Kidney (tissue), 13 donors: ENCODE measurements at regions not wholly inside any gene's neighbourhood (a gene's known extent, or its start where the extent isn't known, plus 50 kb on each side); places are given as distances from the start of the nearest gene placed in this dataset.
A peak's percentile ranks its signal among the peaks of the same experiment; 100 is the strongest.

ENCODE experiments used
- DNase-seq, 5 donors: peaks; one replicate each; pipeline ENCODE4 v3.0.0-alpha.2; 2013 to 2020
- FAIRE-seq: peaks from 2 replicates; lab custom pipeline; 2012; peaks lifted over from hg19 to GRCh38; lab: Jason Lieb, UNC
- H3K27ac ChIP-seq, 2 donors: one replicate each; pipeline ENCODE4 v1.7.0; 2013; ENCODE audit warnings: low read depth in 2 of 2, low read length in 2 of 2, inconsistent platforms in 1 of 2
- H3K27me3 ChIP-seq: one replicate; pipeline ENCODE4 v1.7.1; 2013; ENCODE audit warnings: low read length, inconsistent platforms; ENCODE audit not compliant: control insufficient read depth, insufficient read depth
- H3K36me3 ChIP-seq, 3 donors: one replicate each; pipeline versions ENCODE4 v1.7.0 to v1.7.1; 2013; ENCODE audit warnings: low read length in 3 of 3, control low read depth in 1 of 3, inconsistent platforms in 1 of 3; ENCODE audit not compliant: insufficient read depth in 3 of 3, control insufficient read depth in 2 of 3
- H3K4me1 ChIP-seq, 3 donors: one replicate each; pipeline versions ENCODE4 v1.7.0 to v1.7.1; 2013; ENCODE audit warnings: low read length in 3 of 3, inconsistent platforms in 1 of 3, low read depth in 1 of 3; ENCODE audit not compliant: control insufficient read depth in 2 of 3, insufficient read depth in 2 of 3
- H3K4me3 ChIP-seq, 3 donors: one replicate each; pipeline versions ENCODE4 v1.7.0 to v1.8.1; 2013; ENCODE audit warnings: low read length in 3 of 3, control low read depth in 1 of 3, inconsistent platforms in 1 of 3
- H3K9ac ChIP-seq, 3 donors: one replicate each; pipeline versions ENCODE4 v1.7.0 to v1.7.1; 2013; ENCODE audit warnings: low read length in 3 of 3, control low read depth in 1 of 3, inconsistent platforms in 1 of 3
- H3K9me3 ChIP-seq, 3 donors: one replicate each; pipeline versions ENCODE4 v1.7.0 to v1.7.1; 2013; ENCODE audit warnings: low read length in 3 of 3, control low read depth in 1 of 3, inconsistent platforms in 1 of 3; ENCODE audit not compliant: control insufficient read depth in 2 of 3, insufficient read depth in 1 of 3
- CTCF ChIP-seq: IDR thresholded peaks from 3 replicates; pipeline ENCODE4 v1.5.1; 2012; ENCODE audit warnings: mild to moderate bottlenecking, moderate library complexity, borderline replicate concordance; ENCODE audit not compliant: insufficient read depth; ENCODE audit errors: extremely low read depth
- intact Hi-C: fragments of 100-400 bp; cut with DNase I; formaldehyde crosslinking; loops from one replicate; pipeline ENCODE4 v1.11.1; 2022
- donor health status: control.
- donor health status: control.
- donor health status: control.
- donor health status: control.
- donor health status: control.
- donor health status: DM: yes; HTN: yes; CAD: no.
- donor health status: Normal renal cell carcinoma (clear cell type).

DNA sequence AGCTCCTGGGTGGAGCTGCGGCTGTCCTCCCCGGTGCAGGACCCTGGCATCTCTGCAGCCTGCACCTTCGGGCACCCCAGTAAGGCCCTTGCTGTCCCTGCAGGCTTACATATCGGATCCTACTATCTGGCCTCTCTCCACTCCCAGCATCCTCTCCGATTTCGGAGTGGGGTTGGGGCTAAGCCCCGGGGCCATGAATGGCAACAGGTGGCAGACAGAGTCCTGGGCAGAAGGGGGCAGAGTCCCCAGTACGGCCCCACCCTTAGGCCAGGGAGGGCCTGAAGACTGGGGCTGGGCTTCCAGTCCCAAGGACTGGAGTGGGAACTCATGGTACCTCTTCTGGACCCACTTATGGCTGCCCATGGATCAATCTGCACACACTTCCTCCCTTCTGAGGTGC, 180.4 kb upstream of the MC4R start:
- Histone ChIP-seq H3K36me3 (no peaks in the 10 kb centered on the region), H3K27ac (no peak overlapping the region), H3K4me3 (no peak overlapping the region), H3K4me1 (no peaks in the 10 kb centered on the region), H3K9me3 (no peaks in the 10 kb centered on the region), H3K9ac (no peak overlapping the region), H3K27me3 (no peaks in the 10 kb centered on the region)
- no peak for TF ChIP-seq CTCF
- DNase-seq (peak in 1 of 5 donors; percentile 45), FAIRE-seq (no peak)
- intact Hi-C loops, result no loop called here

- TF ChIP-seq CTCF, result no peak
- FAIRE-seq, result no peak
- intact Hi-C loops, result no loop called here
Observed at GRCh38 chr18:60554967-60555366, 182.4 kb upstream of the MC4R start.

DNA sequence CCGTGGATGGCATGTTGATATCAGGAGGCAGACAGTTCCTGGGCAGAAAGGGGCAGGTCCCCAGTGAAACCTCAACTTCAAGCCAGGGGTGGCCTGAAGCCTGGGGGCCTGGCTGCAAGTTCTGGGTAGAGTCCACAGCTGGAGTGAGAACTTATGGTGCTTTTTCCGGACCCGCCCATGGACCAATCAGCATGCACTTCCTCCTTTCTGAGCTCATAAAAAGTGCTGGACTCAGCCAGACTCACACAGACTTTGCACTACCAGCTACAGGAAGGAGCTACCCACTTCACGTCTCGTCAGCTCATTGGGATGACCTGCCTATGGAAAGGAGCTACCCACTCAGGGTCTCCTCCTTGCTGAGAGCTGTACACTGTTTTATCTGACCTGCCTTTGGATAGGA, 183.1 kb upstream of the MC4R start:
- Histone ChIP-seq H3K27ac (no peak overlapping the region), H3K9ac (no peak overlapping the region), H3K4me1 (no peaks in the 10 kb centered on the region), H3K9me3 (no peaks in the 10 kb centered on the region), H3K4me3 (no peak overlapping the region), H3K36me3 (no peaks in the 10 kb centered on the region), H3K27me3 (no peaks in the 10 kb centered on the region)
- intact Hi-C loops, result no loop called here
- no peak for TF ChIP-seq CTCF
- DNase-seq, result no peak
- no peak for FAIRE-seq

More at GRCh38 chr18:60554967-60555366, 182.4 kb upstream of the MC4R start:
- DNase-seq, result no peak
- H3K27me3 ChIP-seq, result no peaks in the 10 kb centered on the region
- H3K27ac ChIP-seq, result no peak overlapping the region
- no peaks in the 10 kb centered on the region for H3K4me1 ChIP-seq
- no peak overlapping the region for H3K4me3 ChIP-seq
- no peaks in the 10 kb centered on the region for H3K36me3 ChIP-seq
- no peaks in the 10 kb centered on the region for H3K9me3 ChIP-seq
- no peak overlapping the region for H3K9ac ChIP-seq

GRCh38 chr18:60556326-60556725, 183.8 kb upstream of the MC4R start:
- DNase-seq, result peak in 1 of 5 donors; percentile 52
- FAIRE-seq, result no peak
- intact Hi-C loops, result no loop called here
- no peaks in the 10 kb centered on the region for H3K4me1 ChIP-seq
- no peak for TF ChIP-seq CTCF
- no peak overlapping the region for H3K4me3 ChIP-seq
- no peaks in the 10 kb centered on the region for H3K36me3 ChIP-seq
- no peaks in the 10 kb centered on the region for H3K27me3 ChIP-seq
- no peak overlapping the region for H3K9ac ChIP-seq
- no peak overlapping the region for H3K27ac ChIP-seq
- H3K9me3 ChIP-seq, result no peaks in the 10 kb centered on the region
